GM12878 (cell line): ENCODE measurements at regions not wholly inside any gene's neighbourhood (a gene's known extent, or its start where the extent isn't known, plus 50 kb on each side); places are given as distances from the start of the nearest gene placed in this dataset.

ENCODE experiments used
- ATAC-seq: fragments of 200-7000 bp; cut with Tn5 transposase; 3 replicates; pipeline ENCODE4 v1.9.1; 2020; ENCODE audit warnings: mild to moderate bottlenecking, moderate library complexity
- BruUV-seq: library from RNA; stranded (reverse); fragments of 400-500 nt; replicated peaks from 2 replicates; lab custom pipeline; 2021; lab: Mats Ljungman, UMichigan
- CTCF ChIA-PET: fragments of 300-600 bp; sonication (Branson Sonifier 250); formaldehyde crosslinking; extraction: SDS; loops from one replicate; lab custom pipeline; 2021; ENCODE audit warnings: inconsistent platforms; lab: Yijun Ruan, JAX
- POLR2A ChIA-PET: fragments of 350-600 bp; formaldehyde crosslinking; extraction: SDS; loops from one replicate; lab custom pipeline; 2021; ENCODE audit warnings: inconsistent platforms; lab: Charles Lee
- RAD21 ChIA-PET: fragments of 300-600 bp; sonication (Branson Sonifier 250); formaldehyde crosslinking; loops from one replicate; lab custom pipeline; 2023; ENCODE audit warnings: antibody characterized with exemption; ENCODE audit not compliant: unreplicated experiment; lab: Charles Lee
- SMC1A ChIA-PET: fragments of 300-600 bp; sonication (Branson Sonifier 250); formaldehyde crosslinking; loops from one replicate; lab custom pipeline; 2023; ENCODE audit not compliant: unreplicated experiment, uncharacterized antibody; lab: Charles Lee
- DNase-seq: peaks from one replicate; pipeline ENCODE4 v3.0.0-alpha.2; 2011; ENCODE audit warnings: low read depth, low spot score
- FAIRE-seq: peaks from 3 replicates; lab custom pipeline; 2011; peaks lifted over from hg19 to GRCh38; lab: Jason Lieb, UNC
- H2AFZ ChIP-seq: 2 replicates; pipeline ENCODE4 v1.6.0; 2011; ENCODE audit warnings: low read depth, low read length, control low read depth; ENCODE audit not compliant: control insufficient read depth
- H3K27ac ChIP-seq: 2 replicates; pipeline ENCODE4 v1.5.1; 2011; ENCODE audit warnings: control low read depth; ENCODE audit not compliant: control insufficient read depth, insufficient read depth
- H3K27me3 ChIP-seq, 2 experiments: replicated peaks in 1 of 2; 2 replicates each; pipeline versions ENCODE4 v1.6.0 to v1.6.1; 2011; ENCODE audit warnings: low read length in 1 of 2; ENCODE audit not compliant: control insufficient read depth in 2 of 2, insufficient read depth in 2 of 2
- H3K36me3 ChIP-seq, 2 experiments: 2 replicates each; pipeline ENCODE4 v1.5.1; 2011; ENCODE audit warnings: low read length in 1 of 2; ENCODE audit not compliant: control insufficient read depth in 2 of 2, insufficient read depth in 2 of 2
- H3K4me1 ChIP-seq: 2 replicates; pipeline ENCODE4 v1.6.1; 2011; ENCODE audit warnings: mild to moderate bottlenecking, low read length, moderate library complexity, mixed read lengths; ENCODE audit not compliant: control insufficient read depth, insufficient read depth
- H3K4me2 ChIP-seq: 2 replicates; pipeline ENCODE4 v1.6.0; 2011; ENCODE audit warnings: control low read depth; ENCODE audit not compliant: control insufficient read depth, insufficient read depth
- H3K4me3 ChIP-seq: fragments of 200-600 bp; sonication (generic); 2 replicates; pipeline ENCODE4 v1.5.1; 2016
- H3K79me2 ChIP-seq: 2 replicates; pipeline ENCODE4 v1.6.0; 2011; ENCODE audit warnings: low read length; ENCODE audit not compliant: control insufficient read depth, insufficient read depth
- H3K9ac ChIP-seq: 2 replicates; pipeline ENCODE4 v1.8.0; 2011; ENCODE audit warnings: low read length, control low read depth, mixed read lengths; ENCODE audit not compliant: control insufficient read depth, insufficient read depth
- H3K9me3 ChIP-seq: replicated peaks from 3 replicates; pipeline ENCODE4 v1.5.1; 2011; ENCODE audit warnings: mild to moderate bottlenecking, low read length; ENCODE audit not compliant: control insufficient read depth, insufficient read depth
- H4K20me1 ChIP-seq: 2 replicates; pipeline ENCODE4 v1.6.0; 2011; ENCODE audit not compliant: control insufficient read depth, insufficient read depth
- CBFB ChIP-seq: IDR thresholded peaks from 2 replicates; pipeline ENCODE4 v1.6.1; 2016; ENCODE audit warnings: antibody characterized with exemption, low read depth
- IKZF2 ChIP-seq, 2 experiments: fragments of 450-650 bp; IDR thresholded peaks; 2 replicates each; pipeline ENCODE4 v1.6.1; 2017; ENCODE audit warnings: mild to moderate bottlenecking in 2 of 2, moderate library complexity in 2 of 2
- NR2C1 ChIP-seq: fragments of 450-650 bp; IDR thresholded peaks from 2 replicates; pipeline ENCODE4 v1.6.1; 2017; ENCODE audit warnings: antibody characterized with exemption, mild to moderate bottlenecking, moderate library complexity
- POU2F2 ChIP-seq: IDR thresholded peaks from 3 replicates; pipeline ENCODE4 v1.6.1; 2011; ENCODE audit warnings: low read depth, mild to moderate bottlenecking, low read length, borderline replicate concordance
- RAD21 ChIP-seq: IDR thresholded peaks from 2 replicates; pipeline ENCODE4 v1.6.1; 2011; ENCODE audit warnings: mild to moderate bottlenecking, low read depth, low read length, moderate library complexity; ENCODE audit not compliant: insufficient read depth
- SKIL ChIP-seq: fragments of 450-650 bp; IDR thresholded peaks from 2 replicates; pipeline ENCODE4 v1.6.1; 2017; ENCODE audit warnings: mild to moderate bottlenecking, low read depth, inconsistent platforms; ENCODE audit not compliant: poor library complexity, severe bottlenecking
- SPI1 ChIP-seq: IDR thresholded peaks from 2 replicates; pipeline ENCODE4 v1.6.1; 2011; ENCODE audit warnings: low read depth, mild to moderate bottlenecking, low read length, moderate library complexity, borderline replicate concordance; ENCODE audit not compliant: insufficient read depth
- SREBF1 ChIP-seq: IDR thresholded peaks from 2 replicates; pipeline ENCODE4 v1.6.1; 2012; ENCODE audit warnings: mild to moderate bottlenecking, low read length
- ZNF207 ChIP-seq: fragments of 450-650 bp; IDR thresholded peaks from 2 replicates; pipeline ENCODE4 v1.6.1; 2014; ENCODE audit warnings: antibody characterized with exemption, mild to moderate bottlenecking, borderline replicate concordance
- WGBS: methylation state at CpG from one replicate; pipeline ENCODE4 v1.1.6; 2016; ENCODE audit warnings: low lambda C conversion rate; ENCODE audit not compliant: insufficient replicate concordance, insufficient coverage; ENCODE audit errors: missing lambda C conversion rate; 5-methylcytosine and 5-hydroxymethylcytosine counted together
- in situ Hi-C: fragments of 300-500 bp; cut with MboI; formaldehyde crosslinking; loops from 9 replicates; pipeline ENCODE4 v1.14.3; 2018; ENCODE audit warnings: mixed read lengths
- intact Hi-C: fragments of 100-400 bp; cut with micrococcal nuclease; formaldehyde crosslinking; loops from one replicate; pipeline ENCODE4 v1.14.2; 2022; ENCODE audit not compliant: unreplicated experiment
- TF ChIP-seq, protein P1 (sequence below): fragments of 450-650 bp; formaldehyde crosslinking; IDR thresholded peaks from 2 replicates; pipeline ENCODE4 v1.4.0; 2022; ENCODE audit warnings: mild to moderate bottlenecking, moderate library complexity

GRCh38 chr5:101112645-101113044 lies 209.6 kb upstream of the ST8SIA4 start:
- Histone ChIP-seq H3K79me2 (no peaks in the 10 kb centered on the region), H2AFZ (no peak overlapping the region), H4K20me1 (no peaks in the 10 kb centered on the region), H3K9me3 (no peaks in the 10 kb centered on the region), H3K27ac (no peak overlapping the region), H3K9ac (no peak overlapping the region), H3K4me3 (no peak overlapping the region), H3K27me3 (no peaks in the 10 kb centered on the region), H3K4me2 (no peak overlapping the region), H3K4me1 (no peaks in the 10 kb centered on the region), H3K36me3 (no peaks in the 10 kb centered on the region)
- no peak for DNase-seq
- no TSS peak for BruUV-seq
- no peak for FAIRE-seq
- CTCF ChIA-PET: interaction anchor here (0.9 kb wide), 1 partner anchor 415 kb away, joined by 3 read pairs; no protein-coding TSS in a partner anchor
- intact Hi-C loops: no loop called here
- in situ Hi-C loops: no loop called here
- SMC1A ChIA-PET: no interaction called here
- POLR2A ChIA-PET: no interaction called here
- no peak for TF ChIP-seq RAD21
- TF ChIP-seq NR2C1: no peak
- no peak for TF ChIP-seq ZNF207
- RAD21 ChIA-PET: no interaction called here
- ATAC-seq: no peak

DNA sequence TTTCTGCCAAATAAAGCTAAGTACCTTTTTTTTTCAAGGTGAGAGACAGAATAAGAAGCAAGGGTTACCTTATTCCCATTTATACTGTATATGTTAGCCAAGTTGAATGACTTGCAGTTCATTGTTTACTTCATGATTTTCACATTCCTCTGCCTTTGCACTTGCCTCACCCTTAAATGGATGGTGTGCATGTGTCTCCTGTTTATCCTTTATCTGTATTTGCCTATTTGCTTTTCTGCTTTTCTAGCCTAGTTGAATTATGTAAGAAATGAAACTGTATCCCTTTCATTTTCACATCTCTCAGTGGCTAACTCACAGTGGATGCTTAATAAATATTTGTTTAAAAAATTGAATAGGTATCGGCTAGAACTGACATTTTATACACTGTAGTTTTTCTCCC lies 200.8 kb upstream of the ST8SIA4 start:
- WGBS: 89% methylated on average over 1 of the region's 1 CpG
- TF ChIP-seq, protein P1, sequence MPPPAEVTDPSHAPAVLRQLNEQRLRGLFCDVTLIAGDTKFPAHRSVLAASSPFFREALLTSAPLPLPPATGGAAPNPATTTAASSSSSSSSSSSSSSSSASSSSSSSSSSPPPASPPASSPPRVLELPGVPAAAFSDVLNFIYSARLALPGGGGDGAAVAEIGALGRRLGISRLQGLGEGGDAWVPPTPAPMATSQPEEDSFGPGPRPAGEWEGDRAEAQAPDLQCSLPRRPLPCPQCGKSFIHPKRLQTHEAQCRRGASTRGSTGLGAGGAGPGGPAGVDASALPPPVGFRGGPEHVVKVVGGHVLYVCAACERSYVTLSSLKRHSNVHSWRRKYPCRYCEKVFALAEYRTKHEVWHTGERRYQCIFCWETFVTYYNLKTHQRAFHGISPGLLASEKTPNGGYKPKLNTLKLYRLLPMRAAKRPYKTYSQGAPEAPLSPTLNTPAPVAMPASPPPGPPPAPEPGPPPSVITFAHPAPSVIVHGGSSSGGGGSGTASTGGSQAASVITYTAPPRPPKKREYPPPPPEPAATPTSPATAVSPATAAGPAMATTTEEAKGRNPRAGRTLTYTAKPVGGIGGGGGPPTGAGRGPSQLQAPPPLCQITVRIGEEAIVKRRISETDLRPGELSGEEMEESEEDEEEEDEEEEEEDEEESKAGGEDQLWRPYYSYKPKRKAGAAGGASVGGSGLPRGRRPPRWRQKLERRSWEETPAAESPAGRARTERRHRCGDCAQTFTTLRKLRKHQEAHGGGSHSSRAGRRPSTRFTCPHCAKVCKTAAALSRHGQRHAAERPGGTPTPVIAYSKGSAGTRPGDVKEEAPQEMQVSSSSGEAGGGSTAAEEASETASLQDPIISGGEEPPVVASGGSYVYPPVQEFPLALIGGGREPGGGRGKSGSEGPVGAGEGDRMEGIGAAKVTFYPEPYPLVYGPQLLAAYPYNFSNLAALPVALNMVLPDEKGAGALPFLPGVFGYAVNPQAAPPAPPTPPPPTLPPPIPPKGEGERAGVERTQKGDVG (CRISPR knock-in tag): no peak
- TF ChIP-seq SPI1 (no peak), CBFB (no peak), POU2F2 (no peak), SKIL (no peak), IKZF2 (IDR thresholded peaks at IDR 0.05) (no peak), SREBF1 (no peak)

More for the DNA sequence above, 200.8 kb upstream of the ST8SIA4 start:
- H3K4me1 ChIP-seq: no peaks in the 10 kb centered on the region
- H3K79me2 ChIP-seq: no peaks in the 10 kb centered on the region
- POLR2A ChIA-PET: no interaction called here
- no peak overlapping the region for H3K27ac ChIP-seq
- intact Hi-C loops (no loop called here), in situ Hi-C loops (no loop called here)
- no peaks in the 10 kb centered on the region for H4K20me1 ChIP-seq
- H2AFZ ChIP-seq: no peak overlapping the region
- H3K27me3 ChIP-seq: no peaks in the 10 kb centered on the region
- no peak overlapping the region for H3K4me3 ChIP-seq
- no peak for DNase-seq
- H3K9ac ChIP-seq: no peak overlapping the region
- no peak overlapping the region for H3K4me2 ChIP-seq
- CTCF ChIA-PET: no interaction called here
- H3K9me3 ChIP-seq: no peaks in the 10 kb centered on the region
- no peaks in the 10 kb centered on the region for H3K36me3 ChIP-seq
- peak; percentile 55 for ATAC-seq
- FAIRE-seq: no peak
- RAD21 ChIA-PET: no interaction called here
- BruUV-seq: no TSS peak
- SMC1A ChIA-PET: no interaction called here
